ENCODE measurements at regions not wholly inside any gene's neighbourhood (a gene's known extent, or its start where the extent isn't known, plus 50 kb on each side); places are given as distances from the start of the nearest gene placed in this dataset.

DNA sequence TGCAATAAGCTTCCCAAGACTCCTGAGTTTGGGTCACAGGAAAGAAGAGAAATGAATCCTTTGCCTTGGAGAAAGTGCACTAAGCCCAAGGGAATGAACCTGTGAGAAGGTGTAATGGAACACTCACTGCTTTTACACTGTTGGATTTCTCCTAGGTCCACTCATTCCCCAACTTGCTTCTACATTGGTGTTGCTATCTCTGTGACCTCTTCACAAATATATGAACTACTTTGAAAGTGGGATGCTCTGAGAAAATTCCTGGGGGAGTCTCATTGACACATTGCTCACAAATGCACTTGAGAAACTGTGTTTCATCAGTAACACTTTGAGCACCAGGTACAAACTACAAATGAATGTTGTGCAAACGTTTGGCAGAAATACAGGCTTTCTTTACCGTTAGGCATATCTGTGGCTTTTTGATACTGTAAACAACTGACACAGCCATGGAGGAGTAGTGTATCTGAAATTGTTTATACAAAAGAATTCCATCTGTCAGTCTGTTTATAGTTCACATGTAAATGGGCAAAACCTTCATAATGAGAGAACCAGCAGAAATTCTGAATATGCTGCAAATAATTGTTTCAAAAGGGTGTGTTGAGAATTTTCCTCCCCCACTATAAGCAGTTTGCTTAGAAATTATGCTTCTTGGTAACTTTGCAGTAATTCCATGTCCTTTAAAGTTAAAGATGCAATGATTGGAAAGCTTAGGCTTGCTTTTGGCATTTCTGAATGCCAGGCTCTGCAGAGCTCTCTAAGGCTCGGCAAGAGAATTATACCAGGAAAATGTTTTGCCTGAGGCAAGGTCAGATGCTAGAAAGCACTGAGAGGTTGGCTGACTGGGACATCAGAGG is 348.5 kb upstream of the DDHD1 start:
- peaks cover 2% of the 10 kb centered on the region for H3K27me3 Mint-ChIP-seq (ENCODE audit: low read depth, poor library complexity)
- no peak overlapping the region for H3K27ac Mint-ChIP-seq
- H3K4me3 Mint-ChIP-seq, result no peak overlapping the region
- peaks cover 18% of the 10 kb centered on the region for H3K9me3 Mint-ChIP-seq
- no peaks in the 10 kb centered on the region for H3K4me1 Mint-ChIP-seq
- no peak for DNase-seq
- TF ChIP-seq, protein P1, sequence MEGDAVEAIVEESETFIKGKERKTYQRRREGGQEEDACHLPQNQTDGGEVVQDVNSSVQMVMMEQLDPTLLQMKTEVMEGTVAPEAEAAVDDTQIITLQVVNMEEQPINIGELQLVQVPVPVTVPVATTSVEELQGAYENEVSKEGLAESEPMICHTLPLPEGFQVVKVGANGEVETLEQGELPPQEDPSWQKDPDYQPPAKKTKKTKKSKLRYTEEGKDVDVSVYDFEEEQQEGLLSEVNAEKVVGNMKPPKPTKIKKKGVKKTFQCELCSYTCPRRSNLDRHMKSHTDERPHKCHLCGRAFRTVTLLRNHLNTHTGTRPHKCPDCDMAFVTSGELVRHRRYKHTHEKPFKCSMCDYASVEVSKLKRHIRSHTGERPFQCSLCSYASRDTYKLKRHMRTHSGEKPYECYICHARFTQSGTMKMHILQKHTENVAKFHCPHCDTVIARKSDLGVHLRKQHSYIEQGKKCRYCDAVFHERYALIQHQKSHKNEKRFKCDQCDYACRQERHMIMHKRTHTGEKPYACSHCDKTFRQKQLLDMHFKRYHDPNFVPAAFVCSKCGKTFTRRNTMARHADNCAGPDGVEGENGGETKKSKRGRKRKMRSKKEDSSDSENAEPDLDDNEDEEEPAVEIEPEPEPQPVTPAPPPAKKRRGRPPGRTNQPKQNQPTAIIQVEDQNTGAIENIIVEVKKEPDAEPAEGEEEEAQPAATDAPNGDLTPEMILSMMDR (IDR thresholded peaks at IDR 0.05), result no peak
- no peaks in the 10 kb centered on the region for H3K36me3 Mint-ChIP-seq (ENCODE audit: low read depth)

DNA sequence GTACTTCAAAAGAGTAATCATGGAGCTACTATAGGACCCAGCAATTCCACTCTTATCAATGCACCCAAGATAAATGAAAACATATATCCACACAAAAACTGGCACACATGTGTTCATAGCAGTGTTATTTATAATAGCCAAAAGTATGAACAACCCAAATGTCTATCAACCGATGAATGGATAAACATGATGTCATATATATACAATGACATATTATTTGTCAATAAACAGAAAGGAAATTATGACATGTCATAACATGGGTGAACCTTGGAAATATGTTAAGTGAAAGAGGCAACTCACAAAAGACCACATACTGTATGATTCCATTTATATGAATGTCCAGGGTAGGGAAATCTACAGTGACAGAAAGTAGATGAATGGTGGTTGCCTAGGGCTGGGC is 347.1 kb upstream of the DDHD1 start:
- Mint-ChIP-seq H3K36me3 (ENCODE audit: low read depth) (no peaks in the 10 kb centered on the region), H3K4me3 (no peak overlapping the region), H3K27ac (no peak overlapping the region), H3K27me3 (ENCODE audit: low read depth, poor library complexity) (peaks cover 2% of the 10 kb centered on the region), H3K9me3 (peaks cover 21% of the 10 kb centered on the region), H3K4me1 (no peaks in the 10 kb centered on the region)
- DNase-seq, result no peak
- TF ChIP-seq, protein P1 (IDR thresholded peaks at IDR 0.05), result no peak

DNA sequence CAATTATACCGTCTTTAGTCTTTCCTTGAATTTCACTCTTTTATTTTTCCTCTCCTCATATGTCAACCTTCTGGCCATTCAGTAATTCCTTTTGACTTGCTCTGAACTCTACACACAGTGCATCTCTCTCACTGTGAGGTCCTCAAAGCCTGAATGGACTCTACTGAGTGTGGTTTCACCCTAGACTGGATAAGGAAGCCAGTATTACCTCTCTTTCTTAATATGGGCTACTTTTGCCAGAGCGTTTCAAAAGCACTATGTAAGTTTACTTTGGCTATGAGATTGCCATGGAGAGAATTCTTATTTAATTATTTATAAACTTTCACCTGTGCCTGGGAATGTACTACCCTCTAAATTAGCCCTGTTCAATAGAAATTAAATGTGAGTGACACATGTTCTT is 343.5 kb upstream of the DDHD1 start:
- Mint-ChIP-seq H3K27me3 (ENCODE audit: low read depth, poor library complexity) (peaks cover 2% of the 10 kb centered on the region), H3K27ac (no peak overlapping the region), H3K4me1 (peaks cover 29% of the 10 kb centered on the region), H3K9me3 (peaks cover 4% of the 10 kb centered on the region), H3K36me3 (ENCODE audit: low read depth) (no peaks in the 10 kb centered on the region), H3K4me3 (no peak overlapping the region)
- DNase-seq, result no peak
- TF ChIP-seq, protein P1 (IDR thresholded peaks at IDR 0.05), result no peak

DNA sequence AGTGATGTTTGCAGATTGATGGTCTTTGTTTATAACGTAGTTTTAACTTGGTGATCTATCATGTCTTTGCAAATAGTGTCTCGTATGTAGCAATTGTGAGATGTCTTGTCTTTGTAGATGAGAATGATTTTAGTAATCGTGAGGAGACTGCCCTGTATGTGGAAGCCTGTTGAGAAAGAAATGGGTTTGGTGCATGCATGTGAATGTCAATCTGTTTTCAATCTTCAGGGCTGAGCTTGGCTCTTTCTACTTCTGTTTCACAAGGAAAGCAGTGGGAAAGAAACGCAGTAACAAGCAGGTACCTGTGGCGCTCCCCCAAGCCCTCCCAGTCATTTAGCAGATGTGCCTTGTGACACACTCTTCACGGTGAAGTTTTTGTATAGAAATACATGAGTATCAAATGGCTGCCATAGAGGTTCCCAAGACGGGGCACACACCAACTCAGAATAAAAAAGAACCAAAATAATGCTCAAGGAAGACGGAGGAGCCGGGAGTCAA is 342.8 kb upstream of the DDHD1 start:
- H3K9me3 Mint-ChIP-seq, result peaks cover 4% of the 10 kb centered on the region
- no peak for DNase-seq

DNA sequence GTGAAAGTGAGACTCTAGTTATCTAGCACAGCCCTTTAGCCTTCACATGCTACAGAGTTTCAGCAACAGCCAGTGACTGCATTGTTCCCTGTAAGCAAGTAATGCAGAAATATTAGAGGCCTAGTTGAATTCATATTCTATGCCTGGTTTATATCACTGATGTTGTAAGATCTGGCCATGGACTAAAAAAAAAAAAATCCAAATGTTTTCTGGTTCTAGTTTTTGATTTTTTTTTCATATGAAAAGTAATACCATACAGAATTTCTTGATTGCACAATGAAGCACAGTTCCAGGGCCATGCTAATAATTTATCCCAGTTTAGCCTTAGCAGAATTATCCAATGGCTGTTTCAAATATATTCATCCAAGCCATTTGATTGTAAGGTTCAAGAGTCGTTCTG is 341.5 kb upstream of the DDHD1 start:
- Mint-ChIP-seq H3K36me3 (ENCODE audit: low read depth) (no peaks in the 10 kb centered on the region), H3K9me3 (peaks cover 4% of the 10 kb centered on the region), H3K4me1 (peaks cover 37% of the 10 kb centered on the region), H3K4me3 (no peak overlapping the region), H3K27ac (no peak overlapping the region), H3K27me3 (ENCODE audit: low read depth, poor library complexity) (no peaks in the 10 kb centered on the region)
- TF ChIP-seq, protein P1 (IDR thresholded peaks at IDR 0.05), result no peak
- no peak for DNase-seq

More for the DNA sequence above, 342.8 kb upstream of the DDHD1 start:
- peaks cover 36% of the 10 kb centered on the region for H3K4me1 Mint-ChIP-seq
- H3K4me3 Mint-ChIP-seq, result no peak overlapping the region
- peaks cover 2% of the 10 kb centered on the region for H3K27me3 Mint-ChIP-seq (ENCODE audit: low read depth, poor library complexity)
- TF ChIP-seq, protein P1 (IDR thresholded peaks at IDR 0.05), result no peak
- H3K36me3 Mint-ChIP-seq (ENCODE audit: low read depth), result no peaks in the 10 kb centered on the region
- no peak overlapping the region for H3K27ac Mint-ChIP-seq

DNA sequence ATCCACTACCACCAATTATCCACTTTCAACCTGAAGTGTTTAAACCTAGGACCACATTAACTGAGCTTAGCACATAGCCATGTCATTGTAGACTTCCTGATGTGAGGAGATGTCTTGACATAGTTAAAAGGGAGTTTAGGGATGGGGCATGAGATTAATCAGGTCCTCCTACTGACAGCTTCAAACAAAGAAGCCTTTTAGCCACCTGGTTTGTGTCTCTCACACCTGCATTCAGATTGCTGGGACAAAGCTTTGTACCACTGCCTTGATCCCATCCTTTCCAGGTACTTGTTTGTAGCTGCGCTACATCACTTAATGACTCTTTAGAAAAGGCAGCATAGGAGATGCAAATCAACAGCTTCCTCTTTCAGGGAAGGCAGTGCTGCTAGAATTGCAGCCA is 340.7 kb upstream of the DDHD1 start:
- no peaks in the 10 kb centered on the region for H3K27me3 Mint-ChIP-seq (ENCODE audit: low read depth, poor library complexity)
- TF ChIP-seq, protein P1 (IDR thresholded peaks at IDR 0.05), result no peak
- H3K27ac Mint-ChIP-seq, result no peak overlapping the region
- H3K4me3 Mint-ChIP-seq, result no peak overlapping the region
- DNase-seq, result no peak
- H3K9me3 Mint-ChIP-seq, result peaks cover 4% of the 10 kb centered on the region
- no peaks in the 10 kb centered on the region for H3K36me3 Mint-ChIP-seq (ENCODE audit: low read depth)
- peaks cover 37% of the 10 kb centered on the region for H3K4me1 Mint-ChIP-seq
